SK-N-SH (cell line): ENCODE measurements at regions not wholly inside any gene's neighbourhood (a gene's known extent, or its start where the extent isn't known, plus 50 kb on each side); places are given as distances from the start of the nearest gene placed in this dataset.
"Not testable (repeated sequence)": the region's sequence is repeated elsewhere in the genome, so short reads cannot be mapped to it uniquely, and the experiment has no call there.

Experiments used
- CTCF ChIA-PET: fragments of 300-600, 350-600 bp; formaldehyde crosslinking; extraction: SDS; loops from one replicate; lab custom pipeline; 2021; lab: Yijun Ruan, JAX
- POLR2A ChIA-PET: fragments of 350-600 bp; sonication (Branson Sonifier 250); formaldehyde crosslinking; extraction: SDS; loops from one replicate; lab custom pipeline; 2020; ENCODE audit warnings: antibody characterized with exemption, inconsistent platforms; lab: Yijun Ruan, JAX
- DNase-seq: peaks from one replicate; pipeline ENCODE4 v3.0.0; 2012
- H2AFZ ChIP-seq: fragments of 200-600 bp; sonication (generic); 2 replicates; pipeline ENCODE4 v1.8.1; 2016; ENCODE audit warnings: antibody characterized with exemption, mild to moderate bottlenecking, low read depth
- H3F3A ChIP-seq: fragments of 200-600 bp; sonication (generic); replicated peaks from 2 replicates; pipeline ENCODE3; 2016; ENCODE audit warnings: antibody characterized with exemption, mild to moderate bottlenecking; ENCODE audit not compliant: insufficient read depth
- H3K27ac ChIP-seq, 2 experiments: fragments of 200-500 bp in 1 of 2; fragments of 200-600 bp in 1 of 2; sonication (Bioruptor generic) in 1 of 2; sonication (generic), shearing (Covaris generic) in 1 of 2; 2 replicates each; pipeline versions ENCODE4 v1.5.1 to v1.6.1; 2014 to 2016; ENCODE audit warnings: low read depth in 2 of 2, inconsistent platforms in 1 of 2, low read length in 1 of 2, mild to moderate bottlenecking in 1 of 2, mixed read lengths in 1 of 2
- H3K27me3 ChIP-seq: fragments of 200-600 bp; sonication (generic), shearing (Covaris generic); 2 replicates; pipeline ENCODE4 v1.6.1; 2016; ENCODE audit warnings: mixed run types; ENCODE audit not compliant: insufficient read depth
- H3K36me3 ChIP-seq, 2 experiments: fragments of 200-500 bp in 1 of 2; fragments of 200-600 bp in 1 of 2; sonication (Bioruptor generic) in 1 of 2; sonication (generic) in 1 of 2; replicated peaks in 1 of 2; 2 replicates each; pipeline versions ENCODE3 to v1.5.1; 2014 to 2016; ENCODE audit warnings: low read length in 1 of 2, mild to moderate bottlenecking in 1 of 2; ENCODE audit not compliant: insufficient read depth in 2 of 2, control insufficient read depth in 1 of 2
- H3K4me1 ChIP-seq, 2 experiments: fragments of 200-500 bp in 1 of 2; fragments of 200-600 bp in 1 of 2; sonication (Bioruptor generic) in 1 of 2; sonication (generic), shearing (Covaris generic) in 1 of 2; 2 replicates each; pipeline versions ENCODE4 v1.5.1 to v1.6.1; 2014 to 2016; ENCODE audit warnings: low read depth in 1 of 2, low read length in 1 of 2, mixed run types in 1 of 2; ENCODE audit not compliant: insufficient read depth in 2 of 2, control insufficient read depth in 1 of 2
- H3K4me2 ChIP-seq: fragments of 200-600 bp; sonication (generic), shearing (Covaris generic); 2 replicates; pipeline ENCODE4 v1.6.1; 2017; ENCODE audit warnings: mixed run types
- H3K4me3 ChIP-seq, 2 experiments: fragments of 200-500 bp in 1 of 2; fragments of 200-600 bp in 1 of 2; sonication (Bioruptor generic) in 1 of 2; sonication (generic), shearing (Covaris generic) in 1 of 2; 2 replicates each; pipeline versions ENCODE4 v1.5.1 to v1.8.1; 2014 to 2016; ENCODE audit warnings: low read depth in 2 of 2, inconsistent platforms in 1 of 2, low read length in 1 of 2, mild to moderate bottlenecking in 1 of 2, mixed read lengths in 1 of 2, moderate library complexity in 1 of 2
- H3K79me2 ChIP-seq: fragments of 200-600 bp; sonication (generic); 2 replicates; pipeline ENCODE4 v1.8.1; 2017; ENCODE audit warnings: mild to moderate bottlenecking; ENCODE audit not compliant: insufficient read depth
- H3K9ac ChIP-seq: fragments of 200-600 bp; sonication (generic); 2 replicates; pipeline ENCODE4 v1.6.1; 2017; ENCODE audit warnings: mixed run types
- H3K9me2 ChIP-seq: fragments of 200-600 bp; sonication (generic); 2 replicates; pipeline ENCODE4 v1.6.1; 2017; ENCODE audit warnings: mixed run types
- H3K9me3 ChIP-seq: fragments of 200-600 bp; sonication (generic); 2 replicates; pipeline ENCODE4 v1.6.1; 2017; ENCODE audit warnings: mixed run types, mild to moderate bottlenecking, moderate library complexity
- H4K20me1 ChIP-seq: fragments of 200-600 bp; sonication (generic); 2 replicates; pipeline ENCODE4 v1.6.1; 2017; ENCODE audit warnings: mild to moderate bottlenecking, mixed run types; ENCODE audit not compliant: insufficient read depth
- CHD2 ChIP-seq: fragments of 150-350 bp; IDR thresholded peaks from 2 replicates; pipeline ENCODE4 v1.6.1; 2018; ENCODE audit warnings: low read length; ENCODE audit not compliant: partially characterized antibody
- CTCF ChIP-seq: fragments of 200-600 bp; sonication (generic); IDR thresholded peaks from 2 replicates; pipeline ENCODE4 v1.6.1; 2017; ENCODE audit warnings: antibody characterized with exemption, mild to moderate bottlenecking, moderate library complexity
- FOSL2 ChIP-seq: IDR thresholded peaks from 2 replicates; pipeline ENCODE4 v1.4.0; 2012; ENCODE audit warnings: low read depth, mild to moderate bottlenecking, moderate library complexity, borderline replicate concordance
- FOXM1 ChIP-seq: IDR thresholded peaks from 2 replicates; pipeline ENCODE4 v1.4.0; 2012; ENCODE audit warnings: low read depth, mild to moderate bottlenecking
- GABPA ChIP-seq: IDR thresholded peaks from 2 replicates; pipeline ENCODE4 v1.4.0; 2012; ENCODE audit warnings: low read depth, mild to moderate bottlenecking
- GATA2 ChIP-seq: sonication (generic); formaldehyde crosslinking; IDR thresholded peaks from 2 replicates; pipeline ENCODE4 v1.5.0; 2020; ENCODE audit warnings: mild to moderate bottlenecking, missing genetic modification reagents
- IRF3 ChIP-seq: fragments of 150-350 bp; IDR thresholded peaks from 2 replicates; pipeline ENCODE4 v1.6.1; 2016; ENCODE audit warnings: mild to moderate bottlenecking, low read depth, low read length
- JUND ChIP-seq: IDR thresholded peaks from 2 replicates; pipeline ENCODE4 v1.4.0; 2012
- MAX ChIP-seq: IDR thresholded peaks from 2 replicates; pipeline ENCODE4 v1.4.0; 2012; ENCODE audit warnings: low read depth
- MEF2A ChIP-seq: IDR thresholded peaks from 2 replicates; pipeline ENCODE4 v1.4.0; 2012; ENCODE audit warnings: low read depth, borderline replicate concordance
- MXI1 ChIP-seq: IDR thresholded peaks from 2 replicates; pipeline ENCODE4 v1.6.1; 2012; ENCODE audit warnings: mild to moderate bottlenecking, low read depth, low read length, improper control_type of control experiment
- NFIC ChIP-seq: IDR thresholded peaks from 2 replicates; pipeline ENCODE4 v1.4.0; 2012; ENCODE audit warnings: borderline replicate concordance
- NRF1 ChIP-seq: IDR thresholded peaks from 2 replicates; pipeline ENCODE4 v1.6.1; 2012; ENCODE audit warnings: low read depth, mild to moderate bottlenecking, low read length
- RFX5 ChIP-seq: IDR thresholded peaks from 2 replicates; pipeline ENCODE4 v1.6.1; 2012; ENCODE audit warnings: mild to moderate bottlenecking, improper control_type of control experiment, low read length
- SIN3A ChIP-seq: IDR thresholded peaks from 2 replicates; pipeline ENCODE4 v1.6.1; 2012; ENCODE audit warnings: low read depth, mild to moderate bottlenecking, low read length, moderate library complexity, borderline replicate concordance
- SMC3 ChIP-seq: IDR thresholded peaks from 2 replicates; pipeline ENCODE4 v1.6.1; 2012; ENCODE audit warnings: low read depth, low read length, improper control_type of control experiment
- TCF12 ChIP-seq: IDR thresholded peaks from 2 replicates; pipeline ENCODE4 v1.4.0; 2012
- YY1 ChIP-seq: IDR thresholded peaks from 2 replicates; pipeline ENCODE4 v1.4.0; 2012; ENCODE audit warnings: low read depth, mild to moderate bottlenecking
- ZBTB33 ChIP-seq: IDR thresholded peaks from 2 replicates; pipeline ENCODE4 v1.4.0; 2012; ENCODE audit warnings: low read depth, borderline replicate concordance
- WGBS: methylation state at CpG from one replicate; pipeline ENCODE4 v1.1.6; 2017; ENCODE audit warnings: low lambda C conversion rate; 5-methylcytosine and 5-hydroxymethylcytosine counted together

- no peaks in the 10 kb centered on the region for H3K4me1 ChIP-seq
- POLR2A ChIA-PET: no interaction called here
- no peaks in the 10 kb centered on the region for H3K9me3 ChIP-seq
- H2AFZ ChIP-seq: no peak overlapping the region
- no peak overlapping the region for H3K4me3 ChIP-seq
- no peaks in the 10 kb centered on the region for H3F3A ChIP-seq
- no peak for TF ChIP-seq FOSL2
- no peak for TF ChIP-seq NFIC
- no peaks in the 10 kb centered on the region for H3K36me3 ChIP-seq
- CTCF ChIA-PET: no interaction called here
- DNase-seq: no peak
- H3K4me2 ChIP-seq: no peak overlapping the region
- no peaks in the 10 kb centered on the region for H3K79me2 ChIP-seq
- H4K20me1 ChIP-seq: no peaks in the 10 kb centered on the region
- no peak overlapping the region for H3K9ac ChIP-seq
- no peaks in the 10 kb centered on the region for H3K9me2 ChIP-seq
- no peak overlapping the region for H3K27ac ChIP-seq
- no peaks in the 10 kb centered on the region for H3K27me3 ChIP-seq
Measured at GRCh38 chr12:14086838-14087237, 105.4 kb upstream of the GRIN2B start.

GRCh38 chr12:14099994-14100393 lies 118.6 kb upstream of the GRIN2B start:
- H3K9ac ChIP-seq: no peak overlapping the region
- no peaks in the 10 kb centered on the region for H3K36me3 ChIP-seq
- H3K27ac ChIP-seq: no peak overlapping the region
- H2AFZ ChIP-seq: no peak overlapping the region
- H3K27me3 ChIP-seq: no peaks in the 10 kb centered on the region
- H3K9me2 ChIP-seq: no peaks in the 10 kb centered on the region
- H4K20me1 ChIP-seq: no peaks in the 10 kb centered on the region
- no peak overlapping the region for H3K4me2 ChIP-seq
- no peak for DNase-seq
- no peaks in the 10 kb centered on the region for H3K9me3 ChIP-seq
- CTCF ChIA-PET: interaction anchor here (1.6 kb wide), 1 partner anchor 67 kb away, joined by 4 read pairs; no protein-coding TSS in a partner anchor
- 9% methylated on average over 3 of the region's 3 CpGs for WGBS
- TF ChIP-seq GABPA (no peak), JUND (no peak), NRF1 (no peak), YY1 (no peak), FOSL2 (no peak), MXI1 (no peak), MAX (no peak), MEF2A (no peak), CHD2 (no peak), RFX5 (no peak), CTCF (no peak), FOXM1 (no peak), SMC3 (no peak), ZBTB33 (no peak), GATA2 (CRISPR knock-in tag) (no peak), IRF3 (no peak), TCF12 (no peak), SIN3A (no peak)
- H3K4me3 ChIP-seq: no peak overlapping the region
- H3K4me1 ChIP-seq: no peaks in the 10 kb centered on the region
- POLR2A ChIA-PET: no interaction called here
- no peaks in the 10 kb centered on the region for H3K79me2 ChIP-seq
- no peaks in the 10 kb centered on the region for H3F3A ChIP-seq

GRCh38 chr12:14101556-14101955 lies 120.2 kb upstream of the GRIN2B start:
- 14% methylated on average over 1 of the region's 1 CpG for WGBS
- H2AFZ ChIP-seq, DNase-seq: not testable (repeated sequence)

More at GRCh38 chr12:14101556-14101955, 120.2 kb upstream of the GRIN2B start:
- POLR2A ChIA-PET, H3K9me2 ChIP-seq, H3K9ac ChIP-seq, H3K4me3 ChIP-seq, H3F3A ChIP-seq, H3K27me3 ChIP-seq, H3K27ac ChIP-seq, H3K79me2 ChIP-seq, H3K4me1 ChIP-seq, H3K36me3 ChIP-seq, H3K4me2 ChIP-seq, H4K20me1 ChIP-seq, H3K9me3 ChIP-seq: not testable (repeated sequence)
- CTCF ChIA-PET: interaction anchor here (1.6 kb wide), 1 partner anchor 66 kb away, joined by 4 read pairs; no protein-coding TSS in a partner anchor
